Smooth muscle cell (in vitro differentiated cells): ENCODE measurements at regions not wholly inside any gene's neighbourhood (a gene's known extent, or its start where the extent isn't known, plus 50 kb on each side); places are given as distances from the start of the nearest gene placed in this dataset.
A peak's percentile ranks its signal among the peaks of the same experiment; 100 is the strongest.

Source experiments
- DNase-seq: peaks from one replicate; lab custom pipeline; 2025; ENCODE audit not compliant: unreplicated experiment; lab: John Stamatoyannopoulos, UW
- H2AFZ ChIP-seq: fragments of 200-600 bp; sonication (generic); 2 replicates; pipeline ENCODE4 v1.6.0; 2016; ENCODE audit warnings: antibody characterized with exemption, low read depth, mild to moderate bottlenecking
- H3F3A ChIP-seq: fragments of 200-600 bp; sonication (generic); 2 replicates; pipeline ENCODE4 v1.6.0; 2017; ENCODE audit warnings: antibody characterized with exemption, low read depth
- H3K27ac ChIP-seq: fragments of 200-600 bp; sonication (generic); 2 replicates; pipeline ENCODE4 v1.5.1; 2016; ENCODE audit warnings: low read depth, mild to moderate bottlenecking
- H3K27me3 ChIP-seq: fragments of 200-600 bp; sonication (generic); 2 replicates; pipeline ENCODE4 v1.6.1; 2016; ENCODE audit warnings: low read depth, mild to moderate bottlenecking
- H3K36me3 ChIP-seq: fragments of 200-600 bp; sonication (generic); 2 replicates; pipeline ENCODE4 v1.5.1; 2016; ENCODE audit warnings: low read depth
- H3K4me1 ChIP-seq: fragments of 200-600 bp; sonication (generic); 2 replicates; pipeline ENCODE4 v1.5.1; 2016; ENCODE audit warnings: low read depth
- H3K4me2 ChIP-seq: fragments of 200-600 bp; sonication (generic); 2 replicates; pipeline ENCODE4 v1.6.0; 2016; ENCODE audit warnings: mild to moderate bottlenecking
- H3K4me3 ChIP-seq: fragments of 200-600 bp; sonication (generic); 2 replicates; pipeline ENCODE4 v1.5.1; 2016; ENCODE audit warnings: mild to moderate bottlenecking
- H3K79me2 ChIP-seq: fragments of 200-600 bp; sonication (generic); 2 replicates; pipeline ENCODE4 v1.6.0; 2016; ENCODE audit warnings: low read depth, mild to moderate bottlenecking
- H3K9ac ChIP-seq: fragments of 200-600 bp; sonication (generic); 2 replicates; pipeline ENCODE4 v1.6.0; 2016; ENCODE audit warnings: low read depth
- H3K9me3 ChIP-seq: fragments of 200-600 bp; sonication (generic); replicated peaks from 2 replicates; pipeline ENCODE4 v1.5.1; 2016; ENCODE audit warnings: low read depth
- H4K20me1 ChIP-seq: fragments of 200-600 bp; sonication (generic); 2 replicates; pipeline ENCODE4 v1.6.0; 2016; ENCODE audit warnings: low read depth
- CTCF ChIP-seq: fragments of 200-600 bp; sonication (generic); IDR thresholded peaks from 2 replicates; pipeline ENCODE4 v1.5.1; 2017; ENCODE audit warnings: borderline replicate concordance, mild to moderate bottlenecking, antibody characterized with exemption; ENCODE audit not compliant: insufficient read depth, poor library complexity, severe bottlenecking
- WGBS: methylation state at CpG from one replicate; pipeline ENCODE4 v1.1.7; 2016; ENCODE audit warnings: low lambda C conversion rate; 5-methylcytosine and 5-hydroxymethylcytosine counted together

GRCh38 chr20:4065391-4065844, 50.1 kb upstream of the RNF24 start:
- no peak for DNase-seq
- Histone ChIP-seq H3K4me3 (no peak overlapping the region), H3K4me2 (peak overlapping the region; percentile 24), H3K27ac (peak overlapping the region; percentile 69), H3K79me2 (no peaks in the 10 kb centered on the region), H3K9ac (no peak overlapping the region), H3K9me3 (no peaks in the 10 kb centered on the region), H4K20me1 (no peaks in the 10 kb centered on the region), H2AFZ (no peak overlapping the region), H3K4me1 (peaks cover 6% of the 10 kb centered on the region), H3K36me3 (no peaks in the 10 kb centered on the region), H3K27me3 (no peaks in the 10 kb centered on the region), H3F3A (peaks cover 7% of the 10 kb centered on the region)
- 82% methylated on average over 2 of the region's 2 CpGs for WGBS
- no peak for TF ChIP-seq CTCF
